ENCODE measurements at regions not wholly inside any gene's neighbourhood (a gene's known extent, or its start where the extent isn't known, plus 50 kb on each side); places are given as distances from the start of the nearest gene placed in this dataset.
A peak's percentile ranks its signal among the peaks of the same experiment; 100 is the strongest.

DNA sequence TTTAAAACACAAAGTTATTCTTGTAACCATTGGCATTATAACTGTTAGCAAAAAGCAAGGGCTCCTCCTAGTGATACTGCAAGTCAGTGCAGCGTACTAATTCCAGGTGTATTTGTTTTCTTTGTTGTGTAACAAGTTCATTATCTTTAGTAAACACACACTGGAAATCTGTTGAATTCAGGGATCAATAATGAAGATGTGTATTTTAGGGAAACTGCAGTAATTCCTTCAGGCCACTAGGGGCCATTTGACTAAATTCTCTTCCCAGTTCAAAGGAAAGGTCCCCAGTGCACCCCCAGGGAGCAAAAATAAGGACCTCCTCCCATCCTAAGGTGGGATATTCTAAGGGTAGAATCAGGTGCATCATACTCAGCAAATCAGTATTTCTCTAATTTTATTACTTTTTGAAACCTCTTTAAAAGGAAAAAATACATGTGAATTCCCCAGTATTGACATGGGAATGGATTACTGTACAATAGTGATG lies 158.6 kb upstream of the LYZL1 start:
- no peak for DNase-seq

DNA sequence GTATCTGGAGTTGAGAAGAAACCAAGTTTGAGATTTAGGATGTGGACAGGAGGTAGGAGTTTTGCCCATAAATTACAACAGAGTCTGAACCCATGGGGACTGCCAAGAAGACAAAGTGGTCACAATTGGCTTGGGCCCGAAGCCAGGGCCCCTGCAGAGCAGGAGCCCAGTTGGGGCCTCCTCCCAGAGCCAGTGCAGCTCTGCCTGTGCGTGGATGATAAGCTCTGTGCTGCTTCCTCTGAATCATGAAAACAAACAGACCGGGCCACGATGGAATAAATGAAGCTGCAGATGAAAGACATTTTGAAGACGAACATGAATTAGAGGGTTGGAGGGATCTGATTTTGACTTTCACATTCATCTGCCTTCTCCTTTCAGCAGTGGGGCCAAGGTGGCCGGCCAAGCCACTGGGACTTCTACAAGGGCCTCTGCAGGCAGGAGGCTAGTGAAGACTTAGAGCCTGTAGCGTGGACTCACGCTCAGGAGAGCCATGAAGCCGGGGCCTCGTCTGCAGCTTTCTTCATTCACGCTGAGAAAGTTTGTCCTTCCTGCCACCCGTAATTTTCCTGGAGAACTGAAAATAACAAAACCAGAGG lies 156.8 kb upstream of the LYZL1 start:
- DNase-seq, result no peak

DNA sequence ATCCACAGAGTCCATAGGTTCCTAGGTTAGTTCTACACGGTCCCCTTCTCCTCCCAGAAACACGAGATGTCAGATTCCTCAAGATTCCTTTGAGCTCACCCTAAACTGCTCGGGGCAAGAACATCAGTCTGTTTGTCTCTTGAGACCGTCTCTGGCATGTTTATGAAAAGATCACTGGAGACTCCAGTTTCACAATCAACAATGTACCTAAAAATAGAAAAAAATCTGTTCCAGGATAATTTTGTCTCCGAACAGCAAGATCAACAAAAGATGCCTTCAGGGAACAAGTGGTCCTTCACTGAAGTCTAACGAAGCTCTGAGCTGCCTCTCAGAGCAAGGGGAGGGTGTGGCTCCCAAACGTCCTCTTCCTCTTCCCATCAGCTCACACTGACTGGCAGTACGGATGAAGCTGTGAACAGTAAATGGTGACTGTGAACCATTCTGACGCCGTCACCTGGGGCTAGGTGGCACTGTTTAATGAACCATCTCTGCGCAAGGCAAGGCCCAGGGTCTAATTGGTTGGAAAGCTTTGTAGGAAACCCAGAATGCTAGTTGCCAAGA lies 156.2 kb upstream of the LYZL1 start:
- no peak for DNase-seq

DNA sequence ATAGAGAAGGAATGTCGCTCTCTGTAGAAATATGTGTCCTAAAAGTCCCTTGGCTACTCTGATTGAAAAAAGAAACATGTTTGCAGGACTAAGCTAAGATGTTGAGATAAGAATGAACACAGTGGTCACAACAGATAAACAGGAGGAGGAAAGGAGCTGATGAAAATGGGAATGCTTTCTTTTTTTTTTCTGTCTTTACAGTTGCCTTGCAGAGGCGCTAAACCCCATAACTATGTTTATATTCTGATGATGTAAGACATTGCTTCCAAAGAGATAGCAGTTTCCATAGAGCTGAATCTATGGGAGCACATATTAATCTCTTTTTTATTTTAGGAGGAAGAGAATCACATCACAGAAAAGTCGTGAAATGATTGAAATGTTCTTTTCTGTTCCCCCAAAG lies 153.5 kb upstream of the LYZL1 start:
- DNase-seq, result no peak

DNA sequence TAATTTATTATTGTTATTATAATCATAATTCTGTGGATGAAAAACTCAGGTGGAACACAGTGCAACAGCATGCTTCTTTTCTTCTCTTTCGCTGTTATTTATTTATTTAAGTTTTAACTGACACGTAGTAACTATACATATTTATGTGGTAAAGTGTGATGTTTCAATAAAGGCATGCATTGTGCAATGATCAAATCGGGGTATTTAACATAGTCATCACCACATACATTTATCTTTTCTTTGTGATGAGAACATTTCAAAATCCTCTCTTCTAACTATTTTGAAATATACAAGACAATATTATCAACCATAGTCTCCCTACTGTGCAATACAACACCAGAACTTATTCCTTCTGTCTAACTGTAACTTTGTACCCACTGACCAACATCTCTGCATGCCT lies 152.5 kb upstream of the LYZL1 start:
- no peak for DNase-seq

DNA sequence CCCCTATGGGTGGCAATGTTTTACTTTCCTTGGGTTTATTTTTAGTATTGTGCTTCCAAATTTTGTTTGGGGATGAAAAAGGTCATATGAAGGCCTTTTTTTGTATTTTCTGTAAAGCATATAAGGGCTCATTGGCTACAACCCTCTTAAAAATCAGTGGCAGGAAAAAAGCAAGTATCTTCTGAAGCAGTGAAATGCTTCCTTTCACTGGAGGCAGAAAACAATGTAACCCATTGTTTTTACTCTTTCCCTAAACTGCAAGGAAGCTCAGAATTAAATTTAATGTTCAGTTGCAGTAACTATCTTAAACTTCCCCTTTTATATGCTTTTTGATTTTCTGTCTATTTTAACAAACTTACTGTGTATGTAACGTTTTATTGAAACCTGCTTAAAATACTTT lies 148.7 kb upstream of the LYZL1 start:
- no peak for DNase-seq

DNA sequence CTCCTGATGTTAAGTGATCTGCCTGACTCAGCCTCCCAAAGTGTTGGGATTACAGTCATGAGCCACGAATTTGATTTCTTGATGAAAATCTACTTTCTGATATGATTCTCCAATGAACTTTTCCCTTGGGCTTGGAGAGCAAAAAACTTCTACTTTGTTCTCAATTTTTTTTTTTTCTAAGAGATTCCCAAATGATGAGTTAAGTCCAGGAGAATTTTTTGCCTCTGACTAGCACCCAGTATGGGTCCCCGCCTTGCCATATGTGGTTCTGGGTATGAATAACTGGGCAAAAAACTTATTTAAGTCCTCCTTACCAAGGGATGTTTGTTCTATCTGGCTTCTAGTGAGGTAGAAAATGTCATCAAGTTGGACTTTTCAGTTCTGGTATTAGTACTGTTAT lies 147.9 kb upstream of the LYZL1 start:
- DNase-seq, result no peak

DNA sequence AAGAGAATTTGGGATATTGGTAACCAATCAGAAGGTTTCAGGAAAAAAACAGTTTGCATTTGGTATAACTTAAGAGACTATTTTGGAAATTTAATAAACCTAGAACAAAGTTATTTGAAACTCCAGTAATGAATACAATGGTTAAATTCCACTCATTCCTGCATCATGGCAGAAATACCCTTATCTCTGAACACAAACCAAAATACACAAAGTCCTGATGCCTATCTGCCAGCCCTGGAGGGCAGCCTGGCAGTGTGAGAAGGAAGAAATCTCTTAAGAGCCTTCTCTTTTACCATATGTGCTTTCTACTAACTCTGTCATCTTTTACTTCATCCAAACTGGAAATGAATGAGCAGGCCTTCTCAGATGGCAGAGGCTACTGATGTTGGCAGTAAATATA lies 147.1 kb upstream of the LYZL1 start:
- no peak for DNase-seq

DNA sequence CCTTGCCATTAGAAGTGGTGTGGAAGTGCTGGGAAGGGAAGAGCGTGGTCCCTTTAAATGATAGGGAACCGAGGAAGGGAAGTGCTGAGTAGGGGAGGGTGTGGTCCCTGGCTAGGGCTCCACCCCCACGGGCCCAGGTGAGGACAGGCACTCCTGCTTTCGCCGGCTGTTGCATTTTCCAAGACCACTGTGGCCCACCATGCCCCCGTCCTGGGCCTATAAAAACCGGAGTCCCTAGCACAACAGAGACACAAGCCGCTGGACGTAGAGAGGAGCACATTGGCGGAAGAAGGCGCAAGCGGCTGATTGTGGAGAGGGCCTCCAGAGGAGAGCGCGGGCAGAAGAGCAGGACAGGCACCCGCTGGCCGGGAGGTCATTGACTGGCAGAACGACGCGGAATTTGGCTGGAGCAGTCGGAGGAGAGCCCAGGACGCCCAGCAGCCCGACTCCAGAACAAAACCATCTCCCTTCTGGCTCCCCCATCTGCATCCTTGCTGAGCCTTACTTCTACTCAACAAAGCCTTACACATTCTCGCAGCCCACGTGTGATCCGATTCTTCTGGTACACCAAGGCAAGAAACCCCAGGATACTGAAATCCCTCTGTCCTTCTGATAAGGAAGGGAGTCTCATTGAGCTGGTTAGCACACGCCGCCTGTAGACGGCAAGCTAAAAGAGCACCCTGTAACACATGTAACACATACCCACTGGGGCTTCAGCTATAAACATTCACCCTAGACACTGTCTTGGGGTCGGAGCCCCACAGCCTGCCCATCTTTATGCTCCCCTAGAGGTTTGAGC lies 146.2 kb upstream of the LYZL1 start:
- no peak for DNase-seq

DNA sequence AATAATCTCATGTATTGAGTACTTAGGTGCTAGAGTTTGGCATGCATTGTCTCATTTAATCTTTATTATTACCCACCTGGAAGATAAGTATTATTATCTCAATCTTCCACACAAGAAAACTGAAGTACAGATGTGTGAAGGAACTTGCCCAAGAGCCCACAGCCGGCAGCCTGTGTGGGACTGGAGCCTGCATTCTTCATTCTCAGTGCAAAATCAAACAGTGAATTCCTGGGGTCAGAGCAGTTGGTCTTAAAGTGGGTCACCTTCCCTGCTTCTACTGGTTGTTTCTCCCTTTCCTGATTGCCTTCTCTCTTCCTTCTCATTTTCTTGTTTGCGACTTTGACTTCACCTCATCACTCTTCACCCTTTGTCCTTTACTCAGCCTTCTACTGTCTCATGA lies 144.7 kb upstream of the LYZL1 start:
- no peak for DNase-seq

DNA sequence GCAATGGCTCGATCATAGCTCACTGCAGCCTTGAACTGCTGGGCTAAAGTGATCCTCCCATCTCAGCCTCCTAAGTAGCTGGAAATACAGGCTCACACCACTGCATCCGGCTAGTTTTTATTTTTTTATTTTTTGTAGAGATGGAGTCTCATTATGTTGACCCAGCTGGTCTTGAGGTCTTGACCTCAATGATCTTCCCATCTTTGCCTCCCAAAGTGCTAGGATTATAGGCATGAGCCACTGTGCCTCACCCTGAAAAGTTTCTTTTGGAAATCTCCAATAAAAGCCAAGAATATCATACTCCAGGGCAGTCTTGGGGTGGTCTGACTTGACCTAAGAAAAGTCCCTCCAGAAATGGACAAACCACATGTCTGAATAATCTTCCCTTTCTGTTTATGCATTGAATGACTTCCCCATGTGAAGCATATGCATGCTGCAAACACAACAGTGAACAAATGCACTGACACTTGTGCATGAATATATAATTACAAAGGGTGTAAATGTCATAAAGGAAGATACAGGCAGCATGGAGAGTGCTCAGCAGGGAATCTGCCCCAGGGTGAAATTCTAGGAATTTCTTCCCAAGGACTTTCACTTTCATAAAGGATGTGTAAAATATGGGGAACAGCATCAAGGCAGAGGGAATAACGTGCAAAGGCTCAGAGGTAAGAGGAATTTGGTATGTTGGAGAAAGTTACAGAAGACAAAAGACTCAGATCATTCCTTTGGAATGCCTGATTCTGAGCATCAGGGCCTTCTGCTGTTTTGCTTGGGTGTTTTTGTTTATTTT lies 142.4 kb upstream of the LYZL1 start:
- DNase-seq, result no peak

DNA sequence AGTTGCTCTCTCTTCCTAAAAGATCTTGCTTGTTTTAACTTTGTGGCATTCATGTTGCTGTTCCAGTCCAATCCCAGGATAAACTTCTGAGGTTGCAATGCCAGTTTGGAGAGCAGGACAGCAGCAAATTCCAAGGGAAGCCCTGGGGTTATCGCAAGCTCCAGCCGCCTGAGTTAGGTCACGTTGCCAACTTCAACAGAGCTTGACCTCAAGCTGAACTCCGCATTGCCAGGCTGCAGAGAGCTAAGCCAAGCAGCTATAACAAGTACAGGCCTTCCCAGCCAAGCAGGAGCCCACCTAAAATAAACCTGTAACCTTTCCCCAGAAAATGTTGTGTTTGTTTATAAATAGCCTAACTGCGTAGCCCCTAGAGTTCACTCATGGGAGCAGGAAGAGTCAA lies 138.9 kb upstream of the LYZL1 start:
- no peak for DNase-seq

DNA sequence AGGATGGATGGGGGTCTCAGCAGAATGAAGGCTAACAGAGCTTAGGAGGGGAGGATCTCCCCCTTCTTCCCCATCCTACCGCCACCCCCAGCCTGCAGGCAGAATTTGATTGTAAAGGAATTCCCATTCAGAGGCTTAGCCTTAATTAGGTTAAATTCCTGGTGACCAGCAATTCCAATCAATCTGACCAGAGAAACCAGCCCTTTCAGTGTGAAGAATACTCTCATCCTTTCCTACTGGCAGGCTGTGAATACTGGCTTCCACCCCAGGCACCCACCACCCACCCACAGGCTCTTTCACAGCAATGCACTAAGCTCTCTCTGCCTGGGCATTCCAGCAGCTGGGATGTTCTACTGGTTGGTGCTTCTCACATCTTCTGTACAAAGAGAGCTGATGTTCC lies 137.9 kb upstream of the LYZL1 start:
- no peak for DNase-seq

DNA sequence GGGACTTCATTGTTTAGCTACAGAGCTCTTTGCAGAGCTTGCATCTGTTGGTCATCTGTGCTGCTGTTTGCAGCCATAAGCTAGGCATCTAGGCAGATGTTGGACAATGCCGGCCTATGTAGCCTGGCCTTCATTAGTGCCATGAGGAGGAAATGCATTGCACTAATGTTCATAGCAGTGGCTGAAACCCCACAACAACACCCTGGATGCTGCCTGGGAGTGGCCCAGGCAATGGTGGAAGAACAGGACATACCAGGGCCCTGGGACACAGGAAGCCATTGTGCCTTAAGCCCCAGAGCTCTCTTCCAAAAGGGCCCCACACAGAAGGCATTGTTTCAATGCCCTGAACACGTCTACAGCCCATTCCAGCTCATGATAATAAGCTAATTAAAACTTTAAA lies 131.5 kb upstream of the LYZL1 start:
- DNase-seq, result no peak

DNA sequence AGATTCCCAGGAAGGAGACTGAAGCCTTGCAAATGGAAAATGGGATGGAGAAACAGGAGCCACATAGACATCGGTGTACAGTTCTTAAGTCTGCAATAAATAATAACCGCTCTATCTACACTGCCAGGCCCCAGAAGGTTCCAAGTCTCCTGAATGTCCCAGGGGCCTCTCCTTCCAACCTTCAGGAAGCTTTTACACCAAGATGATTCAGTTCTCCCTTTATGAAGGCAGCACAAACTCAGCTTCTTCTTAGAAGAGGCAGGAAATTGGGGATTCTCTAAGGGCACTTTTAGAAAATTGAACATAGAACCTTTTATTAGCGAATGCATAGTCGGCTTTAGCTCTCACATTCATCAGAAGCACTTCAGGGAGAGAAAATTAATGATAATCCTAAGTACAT lies 130.8 kb upstream of the LYZL1 start:
- DNase-seq, result no peak

DNA sequence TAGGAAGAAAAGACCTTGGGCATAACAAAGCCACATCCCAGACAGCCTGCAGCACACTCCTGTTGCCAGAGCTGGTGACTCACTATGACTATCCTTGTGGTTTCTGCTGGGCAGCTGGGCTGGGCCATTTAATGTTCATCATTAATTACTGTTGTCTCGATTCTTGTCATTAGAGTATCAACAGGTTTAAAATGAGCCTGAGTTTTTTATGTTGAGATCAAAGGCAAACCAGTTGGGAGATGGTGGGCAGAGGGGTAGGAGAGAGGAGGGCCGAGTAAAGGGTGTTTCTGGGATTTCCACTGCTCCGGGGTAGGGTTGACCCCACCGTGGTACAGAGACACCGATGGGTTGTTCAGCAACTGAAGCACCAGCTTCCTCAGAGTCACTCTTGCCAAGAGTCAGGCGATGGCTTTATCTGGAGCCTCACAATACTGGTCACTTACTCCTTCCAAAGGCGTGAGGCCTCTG lies 128.7 kb upstream of the LYZL1 start:
- no peak for DNase-seq

DNA sequence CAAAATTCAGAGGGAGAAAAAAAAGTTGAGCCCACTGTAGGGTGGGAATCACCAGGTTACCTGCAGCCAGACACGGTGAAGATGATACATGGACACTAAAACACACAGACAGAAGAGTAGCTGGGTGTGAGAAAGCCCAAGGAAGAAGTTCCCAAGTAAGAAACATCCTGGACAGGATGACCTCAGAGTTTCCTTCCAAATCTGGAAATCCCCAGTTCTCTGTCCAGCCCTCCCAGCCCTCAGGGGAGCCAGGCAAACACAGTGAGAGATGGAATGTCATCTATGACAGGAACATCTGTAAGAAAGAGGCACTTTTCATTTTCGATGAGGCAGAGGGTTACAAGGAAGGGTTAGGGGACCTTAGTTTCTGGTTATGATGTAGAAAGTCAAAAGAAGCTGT lies 125.1 kb upstream of the LYZL1 start:
- DNase-seq, result peak; percentile 14

DNA sequence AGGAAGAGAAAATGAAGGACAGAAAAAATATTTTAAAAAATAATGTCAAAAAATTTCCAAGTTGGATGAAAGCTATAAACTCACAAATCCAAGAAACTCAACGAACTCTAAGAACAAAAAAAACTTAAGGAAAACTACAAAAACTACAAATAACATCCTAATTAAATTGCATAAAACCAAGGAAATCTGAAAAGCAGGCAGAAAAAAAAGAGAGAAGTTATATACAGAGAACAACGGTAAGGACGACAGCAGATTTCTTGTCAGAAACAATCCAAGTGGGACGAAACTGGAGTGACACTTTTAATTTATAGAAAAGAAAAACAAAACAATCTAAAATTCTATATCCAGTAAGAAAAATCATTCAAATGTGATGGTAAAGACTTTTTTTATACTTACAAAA lies 122.2 kb upstream of the LYZL1 start:
- DNase-seq, result no peak

DNA sequence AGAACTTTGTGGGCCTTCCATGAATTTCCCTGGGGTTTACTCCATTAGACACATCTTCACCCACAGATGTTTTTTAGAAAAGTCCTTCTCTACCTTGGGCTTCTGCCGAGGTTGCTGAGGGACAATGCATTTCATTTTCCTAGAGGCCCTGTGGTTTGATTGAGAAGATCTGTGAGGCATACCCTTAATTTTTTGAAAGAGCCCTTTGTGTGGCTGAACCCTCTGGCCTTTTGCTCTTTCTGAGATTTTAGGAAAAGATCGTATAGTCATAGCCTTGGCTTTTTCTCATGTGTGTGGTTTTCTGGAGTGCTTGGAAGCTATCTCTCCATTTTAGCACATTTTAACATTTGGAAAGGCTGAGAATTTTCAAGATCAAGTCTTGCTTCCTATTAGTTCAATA lies 119.8 kb upstream of the LYZL1 start:
- DNase-seq, result no peak

DNA sequence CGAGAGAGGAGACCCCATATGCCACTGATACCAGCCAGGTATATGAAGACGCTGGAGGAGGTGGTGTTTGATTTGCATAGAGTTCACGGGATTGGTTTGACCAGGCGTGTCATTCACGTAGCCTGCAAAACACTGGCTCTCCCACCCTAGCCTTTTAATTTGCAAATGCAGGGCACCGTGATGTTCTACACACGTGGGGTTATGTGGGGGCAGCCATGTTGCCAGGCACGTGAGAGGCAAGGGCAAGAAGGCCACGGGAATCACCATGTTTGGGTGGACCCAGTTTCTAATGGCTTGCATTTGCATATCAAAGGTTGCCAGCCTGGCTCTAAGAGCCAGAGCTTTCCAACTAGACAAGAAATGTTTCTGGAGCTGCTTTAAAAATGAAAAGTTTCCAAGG lies 117.2 kb upstream of the LYZL1 start:
- DNase-seq, result no peak

DNA sequence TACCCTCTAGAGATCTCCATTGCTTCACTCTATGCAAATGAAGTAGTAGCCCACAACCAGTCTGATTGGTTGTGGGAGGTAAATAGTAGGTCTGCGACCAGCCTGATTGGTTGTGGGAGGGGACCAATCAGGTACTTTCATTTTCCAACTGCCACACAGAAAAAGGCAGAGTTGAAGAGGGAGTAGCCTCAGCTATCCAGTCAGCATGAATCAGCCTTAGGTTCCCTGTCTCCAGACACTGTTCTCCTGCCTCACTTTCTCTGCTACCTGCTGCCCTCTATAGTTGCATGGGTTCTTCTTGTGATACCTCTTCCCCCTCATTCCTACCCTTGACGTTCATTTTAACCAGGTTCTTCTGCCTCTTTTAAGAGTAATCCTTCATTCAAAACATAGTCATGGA lies 114.5 kb upstream of the LYZL1 start:
- DNase-seq, result no peak

DNA sequence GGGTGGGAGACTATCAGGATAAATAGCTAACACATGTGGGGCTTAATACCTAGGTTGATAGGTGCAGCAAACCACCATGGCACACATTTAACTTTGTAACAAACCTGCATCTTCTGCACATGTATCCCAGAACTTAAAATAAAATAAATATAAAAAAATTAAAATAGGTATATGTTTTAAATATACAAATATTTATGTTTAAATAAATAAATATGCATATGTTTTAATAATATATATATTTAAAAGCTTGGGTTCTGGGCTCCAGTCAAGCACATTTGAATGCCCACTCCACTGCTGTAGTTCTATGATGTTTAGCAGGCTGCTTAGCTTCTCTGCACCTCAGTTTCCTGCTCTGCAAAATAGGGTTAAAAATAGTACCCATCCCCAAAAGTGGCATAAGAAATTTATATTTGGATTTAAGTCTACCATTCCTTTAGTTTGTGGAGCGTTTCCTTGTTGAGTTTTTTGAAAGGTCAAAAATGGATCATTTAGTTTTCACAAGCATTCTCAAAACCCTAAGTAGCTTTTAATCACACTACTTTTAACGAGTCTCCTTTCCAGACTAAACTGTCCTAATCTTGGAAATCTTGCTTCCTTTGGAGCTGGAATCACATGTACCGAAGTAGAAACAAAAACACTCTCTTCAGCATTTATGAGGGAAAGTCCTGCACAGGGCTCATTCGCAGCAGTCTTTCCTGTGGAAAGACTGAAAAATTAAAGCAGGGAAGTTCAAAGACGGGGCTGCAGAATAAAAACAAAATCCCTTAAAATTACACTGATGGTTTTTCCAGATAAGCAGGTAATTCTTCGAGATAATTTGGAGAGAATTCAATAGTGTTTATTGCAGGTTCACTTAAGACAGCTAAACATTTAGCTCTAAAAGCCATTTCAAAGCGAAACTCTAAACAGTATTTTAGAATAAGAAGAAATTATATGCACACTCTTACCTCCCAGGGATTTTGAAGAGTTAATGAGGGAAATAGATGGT lies 111.7 kb upstream of the LYZL1 start:
- DNase-seq, result no peak
